A549 (cell line): ENCODE measurements at regions not wholly inside any gene's neighbourhood (a gene's known extent, or its start where the extent isn't known, plus 50 kb on each side); places are given as distances from the start of the nearest gene placed in this dataset.
A peak's percentile ranks its signal among the peaks of the same experiment; 100 is the strongest.

ENCODE experiments used
- ATAC-seq, 2 experiments: fragments of 200-7000 bp in 1 of 2; fragments of >200 bp in 1 of 2; cut with Nextera tagmentation in 1 of 2; cut with Tn5 transposase in 1 of 2; 3 replicates each; pipeline versions ENCODE4 v1.8.0 to v1.9.1; 2018 to 2020; ENCODE audit warnings: mild to moderate bottlenecking in 1 of 2, moderate library complexity in 1 of 2
- CTCF ChIA-PET: fragments of 300-600 bp; sonication (Branson Sonifier 250); formaldehyde crosslinking; extraction: SDS; loops from one replicate; lab custom pipeline; 2021; ENCODE audit warnings: antibody characterized with exemption, inconsistent platforms; lab: Yijun Ruan, JAX
- POLR2A ChIA-PET: fragments of 350-600 bp; formaldehyde crosslinking; extraction: SDS; loops from one replicate; lab custom pipeline; 2021; ENCODE audit warnings: antibody characterized with exemption, inconsistent platforms; lab: Yijun Ruan, JAX
- DNase-seq, 2 experiments: peaks; one replicate each; pipeline versions ENCODE4 v3.0.0 to v3.0.0-alpha.2; 2011 to 2016; ENCODE audit warnings: low read depth in 1 of 2, low spot score in 1 of 2
- FAIRE-seq: peaks from 2 replicates; lab custom pipeline; 2011; peaks lifted over from hg19 to GRCh38; lab: Jason Lieb, UNC
- H3K27ac ChIP-seq, 2 experiments: fragments of >200 bp; sonication (Bioruptor Twin); formaldehyde crosslinking; 3 replicates each; pipeline ENCODE4 v1.5.1; 2016 to 2017
- H3K4me1 ChIP-seq: fragments of >200 bp; sonication (Bioruptor Twin); formaldehyde crosslinking; 3 replicates; pipeline ENCODE4 v1.6.1; 2016
- H3K4me2 ChIP-seq: fragments of >200 bp; sonication (Bioruptor Twin); formaldehyde crosslinking; 3 replicates; pipeline ENCODE4 v1.6.1; 2016
- H3K4me3 ChIP-seq: fragments of >200 bp; sonication (Bioruptor Twin); formaldehyde crosslinking; 3 replicates; pipeline ENCODE4 v1.5.1; 2016
- H3K9me3 ChIP-seq: fragments of >200 bp; sonication (Bioruptor Twin); formaldehyde crosslinking; 3 replicates; pipeline ENCODE4 v1.6.1; 2016
- BHLHE40 ChIP-seq: IDR thresholded peaks from 2 replicates; pipeline ENCODE4 v1.6.1; 2012; ENCODE audit warnings: low read depth, low read length, inconsistent platforms
- CBX8 ChIP-seq: fragments of 200-600 bp; sonication (generic); IDR thresholded peaks from 2 replicates; pipeline ENCODE4 v1.6.1; 2016
- CHD2 ChIP-seq: fragments of 150-350 bp; IDR thresholded peaks from 2 replicates; pipeline ENCODE4 v1.6.1; 2014; ENCODE audit warnings: low read length; ENCODE audit not compliant: partially characterized antibody
- CHD4 ChIP-seq: fragments of 200-600 bp; sonication (generic); IDR thresholded peaks from 2 replicates; pipeline ENCODE4 v1.6.1; 2016; ENCODE audit warnings: antibody characterized with exemption, mild to moderate bottlenecking, borderline replicate concordance
- CTCF ChIP-seq: fragments of >200 bp; sonication (Bioruptor Twin); formaldehyde crosslinking; IDR thresholded peaks from 3 replicates; pipeline ENCODE4 v1.5.1; 2016
- E2F6 ChIP-seq: IDR thresholded peaks from 2 replicates; pipeline ENCODE4 v1.6.1; 2012; ENCODE audit warnings: low read depth, borderline replicate concordance
- EHF ChIP-seq: fragments of 250-450 bp; sonication (Bioruptor Pico); IDR thresholded peaks from 2 replicates; pipeline ENCODE4 v1.5.0; 2020; ENCODE audit warnings: mild to moderate bottlenecking
- EHMT2 ChIP-seq: fragments of 200-600 bp; sonication (generic); IDR thresholded peaks from 2 replicates; pipeline ENCODE4 v1.6.1; 2016; ENCODE audit warnings: antibody characterized with exemption, low read depth, mild to moderate bottlenecking, moderate library complexity
- HEYL ChIP-seq: fragments of 250-450 bp; sonication (Bioruptor Pico); IDR thresholded peaks from 2 replicates; pipeline ENCODE4 v1.8.0; 2021; ENCODE audit warnings: mild to moderate bottlenecking, moderate library complexity
- HOXB13 ChIP-seq: fragments of 250-450 bp; sonication (Bioruptor Pico); IDR thresholded peaks from 2 replicates; pipeline ENCODE4 v1.5.0; 2020; ENCODE audit warnings: low read depth, mild to moderate bottlenecking, moderate library complexity
- HOXB5 ChIP-seq: fragments of 250-450 bp; sonication (Bioruptor Pico); IDR thresholded peaks from 2 replicates; pipeline ENCODE4 v1.5.0; 2020; ENCODE audit warnings: mild to moderate bottlenecking, moderate library complexity
- JUN ChIP-seq, 2 experiments: fragments of >200 bp; sonication (Bioruptor Twin); formaldehyde crosslinking; IDR thresholded peaks; 2 replicates in 1 of 2; 3 replicates in 1 of 2; pipeline ENCODE4 v1.6.1; 2016 to 2017
- JUNB ChIP-seq: fragments of >200 bp; sonication (Bioruptor Twin); formaldehyde crosslinking; IDR thresholded peaks from 2 replicates; pipeline ENCODE4 v1.6.1; 2016
- MAFK ChIP-seq: fragments of 450-650 bp; IDR thresholded peaks from 2 replicates; pipeline ENCODE4 v1.6.1; 2014; ENCODE audit not compliant: partially characterized antibody
- MAZ ChIP-seq: fragments of 150-350 bp; IDR thresholded peaks from 2 replicates; pipeline ENCODE4 v1.6.1; 2014; ENCODE audit warnings: antibody characterized with exemption, low read depth, low read length, borderline replicate concordance
- MYC ChIP-seq: IDR thresholded peaks from 2 replicates; pipeline ENCODE4 v1.6.1; 2012; ENCODE audit warnings: mild to moderate bottlenecking, inconsistent platforms, low read length, improper control_type of control experiment, borderline replicate concordance
- PHF8 ChIP-seq: fragments of 200-600 bp; sonication (generic); IDR thresholded peaks from 2 replicates; pipeline ENCODE4 v1.6.1; 2016; ENCODE audit warnings: low read depth, mild to moderate bottlenecking, antibody characterized with exemption, moderate library complexity, borderline replicate concordance
- POLR2A ChIP-seq: IDR thresholded peaks from 2 replicates; pipeline ENCODE4 v1.6.1; 2012; ENCODE audit warnings: mild to moderate bottlenecking, low read length
- RAD21 ChIP-seq, 2 experiments: fragments of >200 bp in 1 of 2; sonication (Bioruptor Twin) in 1 of 2; formaldehyde crosslinking in 1 of 2; IDR thresholded peaks in 1 of 2; conservative IDR thresholded peaks in 1 of 2; 2 replicates in 1 of 2; 3 replicates in 1 of 2; pipeline ENCODE4 v1.6.1; 2012 to 2018; ENCODE audit warnings: inconsistent platforms in 1 of 2
- RARB ChIP-seq: fragments of 250-450 bp; sonication (Bioruptor Pico); IDR thresholded peaks from 2 replicates; pipeline ENCODE4 v1.8.0; 2021; ENCODE audit warnings: mild to moderate bottlenecking, moderate library complexity
- RCOR1 ChIP-seq: fragments of 150-350 bp; IDR thresholded peaks from 2 replicates; pipeline ENCODE4 v1.6.1; 2014; ENCODE audit warnings: antibody characterized with exemption, low read length, low read depth
- RNF2 ChIP-seq: fragments of 200-600 bp; sonication (generic); IDR thresholded peaks from 2 replicates; pipeline ENCODE4 v1.6.1; 2016; ENCODE audit warnings: low read depth, mild to moderate bottlenecking, antibody characterized with exemption, moderate library complexity, borderline replicate concordance
- SMC3 ChIP-seq: fragments of >200 bp; sonication (Bioruptor Twin); formaldehyde crosslinking; IDR thresholded peaks from 3 replicates; pipeline ENCODE4 v1.6.1; 2018; ENCODE audit warnings: inconsistent platforms
- ZNF302 ChIP-seq: fragments of 250-450 bp; sonication (Bioruptor Pico); IDR thresholded peaks from 2 replicates; pipeline ENCODE4 v1.9.0; 2021; ENCODE audit warnings: inconsistent platforms, mild to moderate bottlenecking, moderate library complexity
- WGBS: methylation state at CpG from one replicate; pipeline ENCODE4 v1.1.6; 2017; ENCODE audit errors: missing lambda C conversion rate; 5-methylcytosine and 5-hydroxymethylcytosine counted together
- TF ChIP-seq, protein P1 (sequence below): fragments of >200 bp; sonication (Bioruptor Twin); formaldehyde crosslinking; IDR thresholded peaks from 2 replicates; pipeline ENCODE4 v1.6.1; 2016
- TF ChIP-seq, protein P2 (sequence below): fragments of 450-650 bp; IDR thresholded peaks from 2 replicates; pipeline ENCODE4 v1.6.1; 2014; ENCODE audit warnings: antibody characterized with exemption

DNA sequence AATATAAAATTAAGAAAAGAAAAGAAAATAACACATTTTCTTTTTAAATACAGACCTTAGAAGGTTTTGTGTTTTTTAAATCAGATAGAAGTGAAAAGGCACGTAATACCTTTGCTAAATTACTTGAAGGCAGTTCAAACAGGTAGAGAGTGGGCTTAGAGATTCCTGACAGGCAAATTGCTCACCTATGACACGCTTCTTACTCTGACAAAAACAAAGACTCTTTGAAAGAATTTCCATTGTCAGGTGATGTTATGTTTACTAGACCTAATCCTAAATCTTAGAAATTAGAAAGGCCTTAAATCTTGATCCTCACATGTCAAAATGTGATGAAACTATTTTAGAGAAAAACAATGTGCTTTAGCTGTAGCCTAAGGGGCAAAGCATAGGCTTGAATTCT is 522.9 kb downstream of the SOX11 start:
- POLR2A ChIA-PET, result no interaction called here
- CTCF ChIA-PET, result no interaction called here
- Histone ChIP-seq H3K4me2 (no peak overlapping the region), H3K4me3 (no peak overlapping the region), H3K27ac (no peak overlapping the region), H3K9me3 (peaks cover 9% of the 10 kb centered on the region; the same call in 2 of the 3 replicates), H3K4me1 (no peaks in the 10 kb centered on the region)
- DNase-seq (no peak), FAIRE-seq (peak; percentile 43), ATAC-seq (no peak)
- TF ChIP-seq MAFK, result no peak
- no peak for TF ChIP-seq MAZ
- TF ChIP-seq POLR2A, result no peak
- TF ChIP-seq CHD2, result no peak
- TF ChIP-seq EHMT2, result no peak
- TF ChIP-seq, protein P1, sequence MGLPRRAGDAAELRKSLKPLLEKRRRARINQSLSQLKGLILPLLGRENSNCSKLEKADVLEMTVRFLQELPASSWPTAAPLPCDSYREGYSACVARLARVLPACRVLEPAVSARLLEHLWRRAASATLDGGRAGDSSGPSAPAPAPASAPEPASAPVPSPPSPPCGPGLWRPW, result no peak
- no peak for TF ChIP-seq PHF8
- TF ChIP-seq CBX8, result no peak
- TF ChIP-seq E2F6, result no peak
- TF ChIP-seq SMC3, result no peak
- TF ChIP-seq RNF2, result no peak
- TF ChIP-seq CHD4, result no peak
- 6% methylated on average over 2 of the region's 2 CpGs for WGBS

GRCh38 chr2:6216234-6216633 is 524.0 kb downstream of the SOX11 start:
- no peaks in the 10 kb centered on the region for H3K4me1 ChIP-seq
- H3K4me3 ChIP-seq, result no peak overlapping the region
- ChIA-PET CTCF (no interaction called here), POLR2A (no interaction called here)
- 40% methylated on average over 2 of the region's 2 CpGs for WGBS
- ATAC-seq (no peak), DNase-seq (no peak), FAIRE-seq (no peak)
- H3K27ac ChIP-seq, result no peak overlapping the region
- H3K4me2 ChIP-seq, result no peak overlapping the region
- H3K9me3 ChIP-seq, result peaks cover 12% of the 10 kb centered on the region; the same call in 2 of the 3 replicates
- no peak for TF ChIP-seq HEYL (CRISPR knock-in tag)
- no peak for TF ChIP-seq ZNF302
- TF ChIP-seq, protein P1, result no peak
- no peak for TF ChIP-seq RCOR1
- TF ChIP-seq MYC, result no peak
- TF ChIP-seq CTCF, result no peak
- TF ChIP-seq RAD21 (conservative IDR thresholded peaks at IDR 0.05 in 1 of 2, IDR thresholded peaks at IDR 0.05 in 1 of 2), result no peak
- no peak for TF ChIP-seq JUN (IDR thresholded peaks at IDR 0.05)
- TF ChIP-seq RARB, result no peak

DNA sequence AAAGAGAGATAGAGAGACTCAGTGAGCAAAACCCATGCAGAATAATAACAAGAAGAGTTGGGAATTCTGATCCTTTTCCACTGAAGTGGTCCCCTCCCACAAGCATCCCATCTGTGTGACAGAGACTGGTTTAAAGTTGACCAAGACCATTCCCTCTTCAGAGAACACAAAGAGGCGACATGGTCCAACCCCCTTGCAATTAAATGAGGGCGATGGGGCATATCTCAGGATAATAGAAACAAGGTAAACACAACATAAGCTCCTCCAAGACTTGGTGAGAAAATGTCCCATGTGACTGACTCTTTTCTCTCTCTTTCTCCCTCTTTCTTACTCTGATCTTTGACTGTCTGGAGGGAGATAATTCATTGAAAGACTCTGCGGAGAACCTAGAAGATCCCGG is 526.7 kb downstream of the SOX11 start:
- POLR2A ChIA-PET, result no interaction called here
- peaks cover 7% of the 10 kb centered on the region; the same call in 1 of the 3 replicates for H3K9me3 ChIP-seq
- CTCF ChIA-PET, result no interaction called here
- ATAC-seq (no peak), FAIRE-seq (no peak), DNase-seq (no peak)
- H3K4me2 ChIP-seq, result no peak overlapping the region
- H3K27ac ChIP-seq, result no peak overlapping the region
- TF ChIP-seq HOXB5 (CRISPR knock-in tag) (no peak), MAFK (no peak), EHF (CRISPR knock-in tag) (no peak), RCOR1 (no peak), JUN (IDR thresholded peaks at IDR 0.05) (no peak), JUNB (no peak), HOXB13 (CRISPR knock-in tag) (no peak), BHLHE40 (no peak)
- TF ChIP-seq, protein P2, sequence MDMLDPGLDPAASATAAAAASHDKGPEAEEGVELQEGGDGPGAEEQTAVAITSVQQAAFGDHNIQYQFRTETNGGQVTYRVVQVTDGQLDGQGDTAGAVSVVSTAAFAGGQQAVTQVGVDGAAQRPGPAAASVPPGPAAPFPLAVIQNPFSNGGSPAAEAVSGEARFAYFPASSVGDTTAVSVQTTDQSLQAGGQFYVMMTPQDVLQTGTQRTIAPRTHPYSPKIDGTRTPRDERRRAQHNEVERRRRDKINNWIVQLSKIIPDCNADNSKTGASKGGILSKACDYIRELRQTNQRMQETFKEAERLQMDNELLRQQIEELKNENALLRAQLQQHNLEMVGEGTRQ, result no peak
- H3K4me1 ChIP-seq, result no peaks in the 10 kb centered on the region
- 39% methylated on average over 4 of the region's 4 CpGs for WGBS
- H3K4me3 ChIP-seq, result no peak overlapping the region
